HEK293T (cell line): ENCODE measurements at regions not wholly inside any gene's neighbourhood (a gene's known extent, or its start where the extent isn't known, plus 50 kb on each side); places are given as distances from the start of the nearest gene placed in this dataset.

Experiments
- ARNT ChIP-seq: fragments of 450-650 bp; IDR thresholded peaks from 2 replicates; pipeline ENCODE4 v1.6.1; 2017; ENCODE audit warnings: mild to moderate bottlenecking
- BHLHE40 ChIP-seq: fragments of 450-650 bp; IDR thresholded peaks from 2 replicates; pipeline ENCODE4 v1.6.1; 2016; ENCODE audit warnings: mild to moderate bottlenecking, moderate library complexity, borderline replicate concordance
- CTBP1 ChIP-seq: fragments of 450-650 bp; IDR thresholded peaks from 2 replicates; pipeline ENCODE4 v1.6.1; 2016; ENCODE audit warnings: borderline replicate concordance
- ELF4 ChIP-seq: fragments of 450-650 bp; IDR thresholded peaks from 2 replicates; pipeline ENCODE4 v1.6.1; 2017; ENCODE audit warnings: antibody characterized with exemption
- FOXA1 ChIP-seq: fragments of 450-650 bp; IDR thresholded peaks from 2 replicates; pipeline ENCODE4 v1.6.1; 2016; ENCODE audit warnings: mild to moderate bottlenecking
- FOXK2 ChIP-seq: fragments of 450-650 bp; IDR thresholded peaks from 2 replicates; pipeline ENCODE4 v1.6.1; 2016; ENCODE audit warnings: mild to moderate bottlenecking
- FOXM1 ChIP-seq: fragments of 450-650 bp; IDR thresholded peaks from 2 replicates; pipeline ENCODE4 v1.6.1; 2017; ENCODE audit warnings: mild to moderate bottlenecking, borderline replicate concordance
- L3MBTL2 ChIP-seq: fragments of 450-650 bp; conservative IDR thresholded peaks from 2 replicates; pipeline ENCODE4 v1.6.1; 2016; ENCODE audit warnings: mild to moderate bottlenecking
- LEF1 ChIP-seq: fragments of 450-650 bp; IDR thresholded peaks from 2 replicates; pipeline ENCODE4 v1.6.1; 2017; ENCODE audit warnings: mild to moderate bottlenecking, borderline replicate concordance
- PKNOX1 ChIP-seq: fragments of 450-650 bp; IDR thresholded peaks from 2 replicates; pipeline ENCODE4 v1.6.1; 2016
- SP1 ChIP-seq: fragments of 450-650 bp; IDR thresholded peaks from 2 replicates; pipeline ENCODE4 v1.6.1; 2017
- SUZ12 ChIP-seq: fragments of 450-650 bp; IDR thresholded peaks from 2 replicates; pipeline ENCODE4 v1.6.1; 2016; ENCODE audit warnings: mild to moderate bottlenecking
- TARDBP ChIP-seq: fragments of 450-650 bp; IDR thresholded peaks from 2 replicates; pipeline ENCODE4 v1.6.1; 2016
- ZNF384 ChIP-seq: fragments of 450-650 bp; IDR thresholded peaks from 2 replicates; pipeline ENCODE4 v1.6.1; 2016

GRCh38 chr1:93749487-93749886 is 67.8 kb upstream of the BCAR3 start:
- TF ChIP-seq L3MBTL2: no peak
- TF ChIP-seq FOXA1: no peak
- no peak for TF ChIP-seq SUZ12
- TF ChIP-seq ZNF384: no peak
- no peak for TF ChIP-seq TARDBP
- no peak for TF ChIP-seq PKNOX1
- TF ChIP-seq LEF1: no peak
- no peak for TF ChIP-seq FOXM1
- TF ChIP-seq BHLHE40: no peak
- TF ChIP-seq ELF4: no peak
- no peak for TF ChIP-seq CTBP1
- no peak for TF ChIP-seq SP1
- TF ChIP-seq ARNT: no peak
- no peak for TF ChIP-seq FOXK2
